HEK293T (cell line): ENCODE measurements at regions not wholly inside any gene's neighbourhood (a gene's known extent, or its start where the extent isn't known, plus 50 kb on each side); places are given as distances from the start of the nearest gene placed in this dataset.

ENCODE experiments used
- CTCF ChIA-PET: fragments of 350-600 bp; formaldehyde crosslinking; extraction: SDS; loops from one replicate; lab custom pipeline; 2021; ENCODE audit warnings: antibody characterized with exemption, inconsistent platforms; lab: Yijun Ruan, JAX
- POLR2A ChIA-PET: fragments of 350-600 bp; formaldehyde crosslinking; extraction: SDS; loops from one replicate; lab custom pipeline; 2020; ENCODE audit warnings: antibody characterized with exemption, inconsistent platforms; lab: Yijun Ruan, JAX
- DNase-seq: peaks from one replicate; pipeline ENCODE4 v3.0.0; 2012; ENCODE audit warnings: mixed read lengths; ENCODE audit errors: extremely low spot score
- ARNT ChIP-seq: fragments of 450-650 bp; IDR thresholded peaks from 2 replicates; pipeline ENCODE4 v1.6.1; 2017; ENCODE audit warnings: mild to moderate bottlenecking
- BHLHE40 ChIP-seq: fragments of 450-650 bp; IDR thresholded peaks from 2 replicates; pipeline ENCODE4 v1.6.1; 2016; ENCODE audit warnings: mild to moderate bottlenecking, moderate library complexity, borderline replicate concordance
- CTBP1 ChIP-seq: fragments of 450-650 bp; IDR thresholded peaks from 2 replicates; pipeline ENCODE4 v1.6.1; 2016; ENCODE audit warnings: borderline replicate concordance
- ELF4 ChIP-seq: fragments of 450-650 bp; IDR thresholded peaks from 2 replicates; pipeline ENCODE4 v1.6.1; 2017; ENCODE audit warnings: antibody characterized with exemption
- FOXA1 ChIP-seq: fragments of 450-650 bp; IDR thresholded peaks from 2 replicates; pipeline ENCODE4 v1.6.1; 2016; ENCODE audit warnings: mild to moderate bottlenecking
- FOXK2 ChIP-seq: fragments of 450-650 bp; IDR thresholded peaks from 2 replicates; pipeline ENCODE4 v1.6.1; 2016; ENCODE audit warnings: mild to moderate bottlenecking
- FOXM1 ChIP-seq: fragments of 450-650 bp; IDR thresholded peaks from 2 replicates; pipeline ENCODE4 v1.6.1; 2017; ENCODE audit warnings: mild to moderate bottlenecking, borderline replicate concordance
- HDGF ChIP-seq: fragments of 450-650 bp; IDR thresholded peaks from 2 replicates; pipeline ENCODE4 v1.6.1; 2017; ENCODE audit warnings: antibody characterized with exemption, borderline replicate concordance
- L3MBTL2 ChIP-seq: fragments of 450-650 bp; conservative IDR thresholded peaks from 2 replicates; pipeline ENCODE4 v1.6.1; 2016; ENCODE audit warnings: mild to moderate bottlenecking
- LEF1 ChIP-seq: fragments of 450-650 bp; IDR thresholded peaks from 2 replicates; pipeline ENCODE4 v1.6.1; 2017; ENCODE audit warnings: mild to moderate bottlenecking, borderline replicate concordance
- NFRKB ChIP-seq: fragments of 450-650 bp; IDR thresholded peaks from 2 replicates; pipeline ENCODE4 v1.6.1; 2016; ENCODE audit warnings: mild to moderate bottlenecking, moderate library complexity
- PKNOX1 ChIP-seq: fragments of 450-650 bp; IDR thresholded peaks from 2 replicates; pipeline ENCODE4 v1.6.1; 2016
- SP1 ChIP-seq: fragments of 450-650 bp; IDR thresholded peaks from 2 replicates; pipeline ENCODE4 v1.6.1; 2017
- SUZ12 ChIP-seq: fragments of 450-650 bp; IDR thresholded peaks from 2 replicates; pipeline ENCODE4 v1.6.1; 2016; ENCODE audit warnings: mild to moderate bottlenecking
- TARDBP ChIP-seq: fragments of 450-650 bp; IDR thresholded peaks from 2 replicates; pipeline ENCODE4 v1.6.1; 2016
- ZNF384 ChIP-seq: fragments of 450-650 bp; IDR thresholded peaks from 2 replicates; pipeline ENCODE4 v1.6.1; 2016

DNA sequence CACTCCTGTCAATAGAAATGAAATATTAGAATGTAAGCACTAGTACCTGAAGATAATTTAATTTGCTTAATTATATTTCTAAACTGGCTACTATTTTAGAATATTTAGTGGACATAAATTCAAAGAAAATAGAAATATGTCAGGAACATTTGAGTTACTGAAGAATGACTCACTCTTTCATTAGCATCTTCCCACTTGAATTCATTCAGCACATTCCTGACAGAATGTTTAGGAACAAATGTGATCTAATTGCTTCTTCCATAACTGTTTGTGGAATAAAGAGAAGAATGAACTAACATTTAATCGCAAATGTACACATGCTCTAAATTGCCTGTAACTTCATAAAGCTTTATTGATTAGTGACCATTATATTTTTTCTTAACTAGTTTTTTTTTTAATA is 306.2 kb upstream of the ADAMTSL1 start:
- TF ChIP-seq LEF1 = no peak
- TF ChIP-seq FOXK2 = no peak
- no peak for TF ChIP-seq NFRKB
- no peak for TF ChIP-seq CTBP1
- no peak for TF ChIP-seq ZNF384
- no peak for TF ChIP-seq BHLHE40
- no peak for TF ChIP-seq TARDBP
- TF ChIP-seq FOXA1 = no peak
- TF ChIP-seq HDGF = no peak
- TF ChIP-seq SP1 = no peak
- TF ChIP-seq ARNT = no peak
- TF ChIP-seq FOXM1 = no peak
- no peak for TF ChIP-seq PKNOX1
- TF ChIP-seq L3MBTL2 = no peak
- TF ChIP-seq SUZ12 = no peak
- no peak for TF ChIP-seq ELF4
- POLR2A ChIA-PET = no interaction called here
- CTCF ChIA-PET = no interaction called here
- no peak for DNase-seq

GRCh38 chr9:18173923-18174322 is 300.0 kb upstream of the ADAMTSL1 start:
- ChIA-PET CTCF (no interaction called here), POLR2A (no interaction called here)
- TF ChIP-seq CTBP1 (no peak), ELF4 (no peak), L3MBTL2 (no peak), BHLHE40 (no peak), NFRKB (no peak), TARDBP (no peak), PKNOX1 (no peak), ZNF384 (no peak), LEF1 (no peak), HDGF (no peak), SUZ12 (no peak), FOXK2 (no peak), FOXA1 (no peak)
- DNase-seq = no peak

- no peak for DNase-seq
- POLR2A ChIA-PET = no interaction called here
- no peak for TF ChIP-seq HDGF
- TF ChIP-seq FOXM1 = no peak
- TF ChIP-seq PKNOX1 = no peak
- no peak for TF ChIP-seq BHLHE40
- TF ChIP-seq LEF1 = no peak
- no peak for TF ChIP-seq ZNF384
- TF ChIP-seq NFRKB = no peak
- CTCF ChIA-PET = no interaction called here
These were observed 291.3 kb upstream of the ADAMTSL1 start for GRCh38 chr9:18182636-18183035.

- CTCF ChIA-PET = no interaction called here
- POLR2A ChIA-PET = no interaction called here
- DNase-seq = no peak
- TF ChIP-seq ZNF384 = no peak
- no peak for TF ChIP-seq HDGF
- no peak for TF ChIP-seq BHLHE40
- no peak for TF ChIP-seq SP1
- TF ChIP-seq LEF1 = no peak
- no peak for TF ChIP-seq PKNOX1
- no peak for TF ChIP-seq NFRKB
- TF ChIP-seq CTBP1 = no peak
- no peak for TF ChIP-seq FOXM1
- no peak for TF ChIP-seq FOXA1
- no peak for TF ChIP-seq TARDBP
- TF ChIP-seq FOXK2 = no peak
- no peak for TF ChIP-seq ELF4
These were observed 290.0 kb upstream of the ADAMTSL1 start for GRCh38 chr9:18183974-18184373.

- no peak for TF ChIP-seq ZNF384
- no peak for TF ChIP-seq FOXM1
- no peak for TF ChIP-seq SUZ12
- TF ChIP-seq HDGF = no peak
- no peak for DNase-seq
- POLR2A ChIA-PET = no interaction called here
- CTCF ChIA-PET = no interaction called here
These were observed 289.6 kb upstream of the ADAMTSL1 start for GRCh38 chr9:18184401-18184800.

DNA sequence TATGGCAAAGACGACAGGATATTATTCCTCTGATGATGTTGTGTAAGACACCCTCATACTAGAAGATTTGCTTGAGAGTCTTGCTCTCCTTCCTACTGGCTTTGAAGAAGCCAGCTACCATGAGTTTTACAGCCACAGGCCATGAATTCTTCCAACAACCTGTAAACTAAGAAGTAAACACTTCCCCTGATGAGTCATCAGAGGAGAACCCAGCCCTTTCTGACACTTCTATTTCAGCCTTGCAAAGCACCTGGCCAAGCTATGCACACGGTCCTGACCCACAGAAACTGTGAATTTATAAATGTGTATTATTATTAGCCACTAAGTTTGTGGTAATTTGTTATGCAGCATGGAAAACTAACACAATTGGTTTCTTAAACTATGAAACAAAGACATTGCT is 288.8 kb upstream of the ADAMTSL1 start:
- ChIA-PET CTCF (no interaction called here), POLR2A (no interaction called here)
- DNase-seq = no peak
- TF ChIP-seq FOXK2 = no peak
- TF ChIP-seq CTBP1 = no peak
- no peak for TF ChIP-seq ARNT
- no peak for TF ChIP-seq TARDBP
- TF ChIP-seq NFRKB = no peak
- no peak for TF ChIP-seq SP1
- TF ChIP-seq BHLHE40 = no peak
- TF ChIP-seq LEF1 = no peak
- TF ChIP-seq ZNF384 = no peak
- no peak for TF ChIP-seq HDGF
- TF ChIP-seq PKNOX1 = no peak
- TF ChIP-seq L3MBTL2 = no peak
- TF ChIP-seq ELF4 = no peak
- TF ChIP-seq SUZ12 = no peak
